ENCODE measurements at regions not wholly inside any gene's neighbourhood (a gene's known extent, or its start where the extent isn't known, plus 50 kb on each side); places are given as distances from the start of the nearest gene placed in this dataset.

GRCh38 chr9:1319436-1319835, 269.3 kb downstream of the DMRT2 start:
- Histone ChIP-seq H2AFZ (ENCODE audit: low read length) (no peak overlapping the region), H3K27me3 (ENCODE audit: insufficient read depth, low read length) (peaks cover 4% of the 10 kb centered on the region; the same call in 1 of the 2 replicates), H3K27ac (ENCODE audit: low read depth, low read length, poor library complexity, severe bottlenecking) (no peak overlapping the region), H3F3A (ENCODE audit: insufficient read depth, low read length) (no peaks in the 10 kb centered on the region), H3K9me2 (ENCODE audit: low read depth, low read length) (no peaks in the 10 kb centered on the region), H3K36me3 (ENCODE audit: insufficient read depth, low read length) (no peaks in the 10 kb centered on the region), H3K4me3 (ENCODE audit: low read depth, low read length, poor library complexity, severe bottlenecking) (no peak overlapping the region), H4K20me1 (ENCODE audit: insufficient read depth, low read length) (no peaks in the 10 kb centered on the region), H3K4me1 (ENCODE audit: insufficient read depth, low read length, severe bottlenecking) (no peaks in the 10 kb centered on the region), H3K4me2 (ENCODE audit: low read length) (no peak overlapping the region), H3K9me3 (ENCODE audit: low read length) (no peaks in the 10 kb centered on the region), H3K79me2 (ENCODE audit: insufficient read depth, low read length) (no peaks in the 10 kb centered on the region), H3K9ac (ENCODE audit: low read length) (no peak overlapping the region)
- TF ChIP-seq CTCF (IDR thresholded peaks at IDR 0.05; ENCODE audit: low read length): no peak
- TF ChIP-seq EZH2 (IDR thresholded peaks at IDR 0.05; ENCODE audit: borderline replicate concordance, low read length): no peak

DNA sequence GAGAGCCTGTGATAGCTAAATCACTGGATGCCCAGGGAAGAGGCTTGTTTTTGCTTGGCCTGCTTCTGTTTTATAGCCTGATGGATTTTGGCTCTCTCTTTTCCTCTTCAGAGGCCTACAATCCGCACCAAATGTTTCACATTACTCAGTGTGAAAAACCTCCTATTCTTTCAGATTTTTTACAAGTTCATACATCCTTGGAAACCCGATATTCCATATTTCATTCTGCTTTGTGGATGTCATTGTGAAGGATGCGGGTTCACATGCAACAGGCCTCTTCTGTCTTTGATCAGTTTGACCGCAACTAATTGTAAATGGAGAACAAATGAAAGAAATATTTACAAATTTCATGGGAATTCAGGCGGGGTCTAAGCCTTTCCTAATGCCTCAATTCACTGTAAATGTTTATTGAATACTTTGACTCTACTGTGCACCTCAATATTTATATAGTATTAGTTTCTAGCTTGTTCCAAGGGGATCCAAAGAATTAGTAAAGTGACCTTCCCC, 269.9 kb downstream of the DMRT2 start:
- Histone ChIP-seq H3K9ac (ENCODE audit: low read length) (no peak overlapping the region), H3K4me2 (ENCODE audit: low read length) (no peak overlapping the region), H4K20me1 (ENCODE audit: insufficient read depth, low read length) (no peaks in the 10 kb centered on the region), H3K36me3 (ENCODE audit: insufficient read depth, low read length) (no peaks in the 10 kb centered on the region), H3K9me3 (ENCODE audit: low read length) (no peaks in the 10 kb centered on the region), H3K9me2 (ENCODE audit: low read depth, low read length) (no peaks in the 10 kb centered on the region), H3K4me3 (ENCODE audit: low read depth, low read length, poor library complexity, severe bottlenecking) (no peak overlapping the region), H3F3A (ENCODE audit: insufficient read depth, low read length) (no peaks in the 10 kb centered on the region), H2AFZ (ENCODE audit: low read length) (no peak overlapping the region), H3K27ac (ENCODE audit: low read depth, low read length, poor library complexity, severe bottlenecking) (no peak overlapping the region), H3K4me1 (ENCODE audit: insufficient read depth, low read length, severe bottlenecking) (no peaks in the 10 kb centered on the region), H3K79me2 (ENCODE audit: insufficient read depth, low read length) (no peaks in the 10 kb centered on the region), H3K27me3 (ENCODE audit: insufficient read depth, low read length) (peaks cover 4% of the 10 kb centered on the region; the same call in 1 of the 2 replicates)
- TF ChIP-seq CTCF (IDR thresholded peaks at IDR 0.05; ENCODE audit: low read length) (no peak), EZH2 (IDR thresholded peaks at IDR 0.05; ENCODE audit: borderline replicate concordance, low read length) (no peak)

GRCh38 chr9:1320607-1321195, 270.5 kb downstream of the DMRT2 start:
- H3F3A ChIP-seq (ENCODE audit: insufficient read depth, low read length): no peaks in the 10 kb centered on the region
- H3K4me2 ChIP-seq (ENCODE audit: low read length): no peak overlapping the region
- H3K4me3 ChIP-seq (ENCODE audit: low read depth, low read length, poor library complexity, severe bottlenecking): no peak overlapping the region
- no peaks in the 10 kb centered on the region for H3K79me2 ChIP-seq (ENCODE audit: insufficient read depth, low read length)
- no peak overlapping the region for H3K9ac ChIP-seq (ENCODE audit: low read length)
- H3K27ac ChIP-seq (ENCODE audit: low read depth, low read length, poor library complexity, severe bottlenecking): no peak overlapping the region
- no peak overlapping the region for H2AFZ ChIP-seq (ENCODE audit: low read length)
- H3K4me1 ChIP-seq (ENCODE audit: insufficient read depth, low read length, severe bottlenecking): no peaks in the 10 kb centered on the region
- H3K27me3 ChIP-seq (ENCODE audit: insufficient read depth, low read length): peaks cover 4% of the 10 kb centered on the region; the same call in 1 of the 2 replicates
- no peaks in the 10 kb centered on the region for H3K36me3 ChIP-seq (ENCODE audit: insufficient read depth, low read length)
- no peaks in the 10 kb centered on the region for H4K20me1 ChIP-seq (ENCODE audit: insufficient read depth, low read length)
- H3K9me3 ChIP-seq (ENCODE audit: low read length): no peaks in the 10 kb centered on the region
- TF ChIP-seq EZH2 (IDR thresholded peaks at IDR 0.05; ENCODE audit: borderline replicate concordance, low read length) (no peak), CTCF (IDR thresholded peaks at IDR 0.05; ENCODE audit: low read length) (no peak)
- H3K9me2 ChIP-seq (ENCODE audit: low read depth, low read length): no peaks in the 10 kb centered on the region

Measured in OCI-LY1 (cell line).